GM12872 (cell line): ENCODE measurements at regions not wholly inside any gene's neighbourhood (a gene's known extent, or its start where the extent isn't known, plus 50 kb on each side); places are given as distances from the start of the nearest gene placed in this dataset.
A peak's percentile ranks its signal among the peaks of the same experiment; 100 is the strongest.

ENCODE experiments used
- TF ChIP-seq, protein P1 (sequence below): IDR thresholded peaks from 3 replicates; pipeline ENCODE4 v1.5.1; 2011; ENCODE audit warnings: low read depth, mild to moderate bottlenecking, low read length, moderate library complexity; ENCODE audit not compliant: insufficient read depth

DNA sequence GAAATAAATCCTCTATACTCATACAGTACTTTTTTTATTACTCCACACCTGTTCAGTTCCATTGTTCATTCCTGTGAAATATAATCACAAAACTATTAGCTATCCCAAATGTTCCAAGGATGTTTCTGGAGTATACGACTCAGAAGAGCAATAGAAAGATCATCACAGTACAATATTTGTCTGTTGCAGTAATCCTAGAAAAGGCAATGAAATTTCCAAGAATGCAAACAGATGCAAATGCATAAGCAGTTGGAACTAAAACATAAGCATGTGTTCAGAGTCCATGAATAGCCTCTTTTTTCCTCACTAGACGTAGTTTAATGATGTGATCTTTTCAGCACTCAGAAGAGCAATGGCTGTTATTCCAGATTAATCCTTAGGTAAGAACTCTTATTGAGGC is 55.2 kb downstream of the RTL3 start:
- TF ChIP-seq, protein P1, sequence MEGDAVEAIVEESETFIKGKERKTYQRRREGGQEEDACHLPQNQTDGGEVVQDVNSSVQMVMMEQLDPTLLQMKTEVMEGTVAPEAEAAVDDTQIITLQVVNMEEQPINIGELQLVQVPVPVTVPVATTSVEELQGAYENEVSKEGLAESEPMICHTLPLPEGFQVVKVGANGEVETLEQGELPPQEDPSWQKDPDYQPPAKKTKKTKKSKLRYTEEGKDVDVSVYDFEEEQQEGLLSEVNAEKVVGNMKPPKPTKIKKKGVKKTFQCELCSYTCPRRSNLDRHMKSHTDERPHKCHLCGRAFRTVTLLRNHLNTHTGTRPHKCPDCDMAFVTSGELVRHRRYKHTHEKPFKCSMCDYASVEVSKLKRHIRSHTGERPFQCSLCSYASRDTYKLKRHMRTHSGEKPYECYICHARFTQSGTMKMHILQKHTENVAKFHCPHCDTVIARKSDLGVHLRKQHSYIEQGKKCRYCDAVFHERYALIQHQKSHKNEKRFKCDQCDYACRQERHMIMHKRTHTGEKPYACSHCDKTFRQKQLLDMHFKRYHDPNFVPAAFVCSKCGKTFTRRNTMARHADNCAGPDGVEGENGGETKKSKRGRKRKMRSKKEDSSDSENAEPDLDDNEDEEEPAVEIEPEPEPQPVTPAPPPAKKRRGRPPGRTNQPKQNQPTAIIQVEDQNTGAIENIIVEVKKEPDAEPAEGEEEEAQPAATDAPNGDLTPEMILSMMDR, result no peak

DNA sequence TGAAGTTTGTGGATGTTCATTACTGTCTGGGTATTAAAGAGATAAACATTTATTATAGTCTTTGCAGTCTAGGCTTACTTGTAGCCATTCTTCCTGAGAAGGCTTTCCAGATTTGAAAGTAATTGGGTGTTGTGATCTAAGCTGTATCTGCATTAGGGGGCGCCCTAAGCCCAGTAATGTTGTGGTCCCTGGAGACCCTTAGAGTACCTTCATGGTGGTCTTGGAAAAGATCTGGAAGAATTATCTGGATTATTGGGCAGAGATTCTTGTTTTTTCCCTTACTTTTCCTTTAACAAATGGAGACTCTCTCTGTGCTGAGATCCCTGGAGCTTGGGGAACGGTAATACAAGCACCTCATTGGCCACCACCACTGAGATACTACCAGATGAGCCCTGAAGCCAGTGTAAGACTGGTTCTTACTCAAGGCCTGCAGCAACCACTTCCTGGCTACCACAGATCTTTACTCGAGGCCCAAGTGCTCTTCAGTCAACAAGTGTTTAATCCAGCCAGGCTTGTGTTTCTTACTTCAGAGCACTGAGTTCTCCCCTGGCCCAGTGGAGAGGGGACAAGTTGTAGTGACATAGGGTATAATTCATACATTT is 63.1 kb downstream of the RTL3 start:
- TF ChIP-seq, protein P1, result no peak

DNA sequence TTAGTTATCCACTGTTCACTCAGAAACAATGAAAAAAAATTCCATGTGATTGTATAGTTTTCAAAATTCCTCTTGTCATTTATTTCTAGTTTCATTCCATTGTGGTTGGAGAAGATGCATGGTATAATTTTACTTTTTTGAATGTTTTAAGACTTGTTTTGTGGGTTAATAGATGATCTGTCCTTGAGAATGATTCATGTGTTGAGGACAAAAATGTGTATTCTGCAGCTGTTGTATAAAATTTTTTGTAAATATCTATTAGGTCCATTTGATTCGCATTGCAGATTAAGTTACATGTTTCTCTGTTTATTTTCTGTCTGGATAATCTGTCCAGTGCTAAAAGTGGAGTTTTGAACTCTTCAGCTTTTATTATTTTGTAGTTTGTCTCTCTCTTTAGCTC is 65.4 kb downstream of the RTL3 start:
- TF ChIP-seq, protein P1, result no peak

DNA sequence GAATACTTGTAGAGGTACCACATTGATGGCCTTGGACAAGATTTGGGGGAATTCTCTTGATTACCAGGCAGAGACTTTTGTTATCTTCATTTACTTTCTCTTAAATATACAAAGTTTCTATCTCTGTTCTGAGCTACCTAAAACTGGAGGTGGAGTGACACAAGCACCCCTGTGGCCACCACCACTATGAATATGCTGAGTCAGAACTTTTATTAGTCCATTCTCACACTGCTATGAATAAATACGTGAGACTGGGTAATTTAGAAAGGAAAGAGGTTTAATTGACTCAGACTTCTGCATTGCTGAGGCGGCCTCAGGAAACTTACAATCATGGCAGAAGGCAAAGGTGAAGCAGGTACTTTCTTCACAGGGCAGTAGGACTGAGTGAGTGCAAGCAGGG is 67.1 kb downstream of the RTL3 start:
- TF ChIP-seq, protein P1, result no peak

DNA sequence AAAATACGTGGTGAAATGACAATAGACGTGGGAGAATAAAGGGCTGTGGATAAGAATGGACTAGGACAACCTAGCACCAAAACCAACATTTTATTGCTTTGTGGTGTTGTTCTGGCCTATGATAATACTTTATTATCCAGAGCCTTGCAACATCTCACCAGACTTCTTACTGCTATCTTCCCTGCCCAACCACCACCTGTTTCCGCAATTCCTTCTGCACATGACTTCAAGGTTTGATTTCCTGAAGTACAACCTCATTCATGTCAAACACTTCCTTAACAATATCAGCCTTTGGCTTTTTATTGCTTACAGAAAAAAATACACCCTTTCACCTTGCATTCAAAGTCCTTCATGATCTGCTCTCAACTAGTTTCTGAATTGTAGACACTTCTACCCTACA is 84.8 kb downstream of the RTL3 start:
- TF ChIP-seq, protein P1, result no peak

DNA sequence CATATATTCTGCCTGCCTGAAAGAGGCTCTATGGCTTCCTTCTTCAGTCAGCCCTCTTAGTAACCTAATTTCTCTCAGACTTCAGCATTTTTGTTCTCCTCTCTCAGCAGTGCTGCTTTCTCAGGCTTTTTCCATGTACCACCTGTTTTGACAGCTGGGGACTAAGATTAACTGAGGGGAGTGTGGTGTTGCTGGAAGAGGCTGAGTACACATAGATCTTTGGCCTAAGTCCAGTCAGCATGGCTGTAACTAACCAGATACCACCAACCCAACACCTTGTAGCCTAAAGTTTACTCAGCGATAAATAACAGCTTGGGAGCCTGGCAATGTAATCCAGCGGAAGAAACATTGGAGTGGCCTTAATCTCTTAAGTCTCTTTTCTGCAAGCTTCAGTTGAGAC is 85.5 kb downstream of the RTL3 start:
- TF ChIP-seq, protein P1, result no peak

DNA sequence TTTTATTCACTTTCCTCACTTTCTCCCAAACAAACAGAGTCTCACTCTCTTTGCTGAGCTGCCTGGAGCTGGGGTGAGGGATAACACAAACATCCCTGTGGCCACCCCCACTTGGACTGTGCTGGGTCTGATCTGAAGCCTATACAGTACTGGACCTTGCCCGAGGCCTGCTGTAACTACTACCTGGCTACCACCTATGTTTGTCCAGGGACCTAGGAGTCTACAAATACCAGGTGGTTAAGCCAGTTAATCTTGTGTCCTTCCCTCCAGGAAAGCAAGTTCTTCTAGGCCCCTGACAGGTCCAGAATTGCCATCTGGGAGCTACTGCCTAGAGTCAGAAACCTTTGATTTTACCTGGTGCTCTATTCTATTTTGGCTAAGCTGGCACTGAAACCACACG is 87.3 kb downstream of the RTL3 start:
- TF ChIP-seq, protein P1, result no peak

DNA sequence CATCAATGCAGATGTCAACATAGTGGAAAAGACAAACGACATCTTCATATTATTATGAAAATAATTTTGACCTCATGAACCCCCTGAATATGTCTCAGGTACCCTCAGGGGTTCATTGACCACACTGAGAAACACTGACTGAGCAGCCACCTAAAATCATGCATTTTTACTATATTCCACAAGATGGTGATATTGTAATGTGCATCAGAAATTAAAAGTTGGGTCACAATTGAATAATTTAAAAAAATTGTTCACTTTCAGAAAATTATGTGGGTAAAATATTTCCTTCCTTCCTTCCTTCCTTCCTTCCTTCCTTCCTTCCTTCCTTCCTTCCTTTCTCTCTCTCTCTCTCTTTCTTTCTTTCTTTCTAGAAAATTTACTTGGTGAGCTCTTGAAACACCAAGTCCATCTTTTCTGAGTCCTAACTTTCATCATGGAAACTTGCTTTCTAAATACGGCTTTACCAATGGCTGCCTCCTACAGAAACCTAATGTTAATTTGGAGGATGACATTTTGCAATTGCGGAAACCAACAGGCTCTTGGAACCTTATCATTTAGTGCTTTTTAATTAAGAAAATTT is 103.6 kb downstream of the RTL3 start:
- TF ChIP-seq, protein P1, result 0 out of 3 replicates have a peak, but pooled peaks have one; percentile 21
